ENCODE measurements at regions not wholly inside any gene's neighbourhood (a gene's known extent, or its start where the extent isn't known, plus 50 kb on each side); places are given as distances from the start of the nearest gene placed in this dataset.
"Not testable (repeated sequence)": the region's sequence is repeated elsewhere in the genome, so short reads cannot be mapped to it uniquely, and the experiment has no call there.

DNA sequence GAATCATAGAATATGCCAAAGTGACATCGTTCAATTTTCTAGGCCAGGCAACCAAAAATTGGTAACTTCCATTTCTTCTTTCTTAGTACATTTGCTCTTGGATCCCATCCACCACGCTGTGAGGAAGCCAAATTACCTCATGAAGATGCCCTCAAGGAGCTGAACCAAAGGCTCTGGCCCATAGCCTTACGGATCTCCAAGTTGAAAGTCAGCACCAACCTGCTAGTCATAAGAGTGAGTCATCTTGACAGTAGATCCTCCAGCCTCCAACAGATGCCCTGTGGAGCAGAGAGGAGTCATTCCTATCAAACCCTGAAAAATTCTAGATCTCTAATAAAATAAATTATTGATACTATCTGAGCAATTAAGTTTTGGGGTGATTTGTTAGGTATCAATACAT is 322.5 kb upstream of the COL8A1 start:
- no peak for DNase-seq (ENCODE audit: low spot score)

DNA sequence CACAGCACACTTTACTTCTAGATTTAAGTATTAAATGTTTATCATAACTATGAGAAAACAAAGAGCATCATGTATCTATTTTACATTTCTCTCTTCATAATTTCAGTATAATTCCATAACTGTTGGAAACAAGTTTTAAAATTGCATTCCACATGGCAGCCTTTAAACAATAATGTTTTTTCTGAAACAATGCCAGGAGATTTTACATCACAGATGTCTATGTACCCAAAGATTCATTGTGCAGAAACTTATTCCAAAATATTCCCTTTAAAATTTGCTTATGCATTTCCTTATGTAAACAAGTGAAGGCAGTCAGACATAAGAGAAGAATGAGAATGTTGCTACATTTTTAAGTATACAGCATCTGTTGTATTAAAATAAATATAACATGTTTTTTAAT is 324.9 kb upstream of the COL8A1 start:
- DNase-seq (ENCODE audit: low spot score): no peak

DNA sequence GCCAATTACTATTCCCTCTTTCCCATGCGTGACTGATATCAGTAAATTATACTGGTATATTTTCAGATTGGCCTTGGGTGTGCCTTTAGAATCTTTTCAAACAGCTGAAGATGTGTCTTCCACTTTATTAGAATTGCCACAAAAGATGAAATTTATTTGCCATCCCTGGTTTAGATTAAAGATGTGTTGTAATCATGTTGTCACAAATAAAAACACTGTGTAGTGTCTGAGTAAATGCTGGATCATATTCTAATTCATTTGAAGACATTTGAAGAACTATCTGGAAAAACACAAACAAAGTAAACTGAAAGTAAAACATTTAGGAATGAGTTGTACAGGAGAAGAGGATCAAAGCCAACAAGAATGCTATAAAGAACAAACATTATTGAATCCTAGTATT is 339.7 kb upstream of the COL8A1 start:
- DNase-seq (ENCODE audit: low spot score): no peak

DNA sequence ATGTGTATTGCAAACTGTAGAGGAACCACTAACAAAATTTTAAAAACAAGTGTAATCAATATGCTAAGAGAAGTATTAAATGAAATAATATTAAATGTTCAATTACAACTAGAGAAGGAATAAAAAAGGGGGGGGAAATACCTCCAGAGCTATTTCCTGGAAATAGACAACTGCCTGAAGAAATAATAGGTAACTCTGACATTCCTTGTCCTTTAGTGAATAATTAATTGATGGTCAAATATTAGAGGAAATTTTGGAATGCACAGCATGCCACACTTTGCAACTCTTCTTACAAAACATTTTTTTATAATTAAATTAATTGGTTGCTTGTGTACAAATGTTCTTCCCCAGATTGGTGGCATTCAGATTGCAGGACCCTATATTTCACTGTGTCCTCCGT is 342.6 kb upstream of the COL8A1 start:
- no peak for DNase-seq (ENCODE audit: low spot score)

DNA sequence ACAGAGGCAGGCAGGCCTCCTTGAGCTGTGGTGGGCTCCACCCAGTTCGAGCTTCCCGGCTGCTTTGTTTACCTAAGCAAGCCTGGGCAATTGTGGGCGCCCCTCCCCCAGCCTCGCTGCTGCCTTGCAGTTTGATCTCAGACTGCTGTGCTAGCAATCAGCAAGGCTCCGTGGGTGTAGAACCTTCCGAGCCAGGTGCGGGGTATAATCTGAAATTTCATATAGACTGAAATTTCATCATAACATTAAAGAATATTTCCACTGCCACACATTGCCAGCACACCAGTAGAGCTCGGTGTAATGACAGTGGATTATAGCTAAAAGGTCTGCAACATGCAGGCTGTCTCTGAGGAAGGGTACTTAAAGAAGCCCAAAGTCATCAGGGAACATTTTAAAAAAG is 344.3 kb upstream of the COL8A1 start:
- DNase-seq (ENCODE audit: low spot score): not testable (repeated sequence)

DNA sequence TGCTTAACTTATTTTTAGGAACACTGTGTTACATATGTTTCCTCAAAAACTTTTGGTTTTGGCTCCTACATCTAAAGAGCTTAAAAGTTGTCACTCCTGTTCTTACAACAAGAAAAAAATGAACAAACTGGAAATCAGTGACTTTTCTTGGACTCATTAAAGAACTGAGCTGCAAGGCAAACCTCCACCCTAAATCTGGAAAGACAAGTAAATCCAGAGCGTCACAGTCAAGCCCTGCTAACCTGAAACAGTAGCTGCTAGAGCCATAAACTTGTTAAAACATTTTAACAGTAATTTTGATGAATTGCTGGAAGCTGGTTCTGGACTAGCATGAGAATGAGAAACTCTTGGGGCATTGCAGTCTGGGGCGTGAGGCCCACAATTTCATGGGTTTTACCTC is 350.5 kb upstream of the COL8A1 start:
- DNase-seq (ENCODE audit: low spot score): no peak

DNA sequence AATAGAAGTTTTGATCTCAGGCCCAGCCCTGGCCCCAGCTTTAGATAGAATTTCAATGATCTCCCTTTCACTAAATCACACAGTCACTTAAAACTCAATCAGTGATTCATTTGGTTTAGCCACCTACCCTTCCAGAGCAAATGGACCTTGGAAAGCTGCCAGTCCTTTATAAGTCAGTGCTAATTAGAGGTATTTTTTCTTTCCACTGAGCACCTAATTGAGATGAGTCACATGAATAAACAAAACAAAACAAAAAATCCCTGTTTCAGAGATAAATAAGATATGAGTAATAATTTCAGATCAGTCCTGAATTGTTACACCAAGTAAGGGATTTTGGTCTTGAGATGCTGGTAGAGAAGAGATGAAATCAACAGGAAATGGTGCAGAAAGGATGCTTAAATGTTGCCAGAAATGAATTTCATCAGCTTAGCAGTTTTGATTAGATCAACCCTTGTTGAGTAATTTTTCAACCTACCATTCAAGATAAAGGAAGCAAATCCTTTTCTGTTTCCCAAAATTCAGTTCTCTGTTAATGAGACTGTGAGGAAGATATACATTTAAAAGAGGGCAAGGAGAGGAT is 352.0 kb upstream of the COL8A1 start:
- no peak for DNase-seq (ENCODE audit: low spot score)

DNA sequence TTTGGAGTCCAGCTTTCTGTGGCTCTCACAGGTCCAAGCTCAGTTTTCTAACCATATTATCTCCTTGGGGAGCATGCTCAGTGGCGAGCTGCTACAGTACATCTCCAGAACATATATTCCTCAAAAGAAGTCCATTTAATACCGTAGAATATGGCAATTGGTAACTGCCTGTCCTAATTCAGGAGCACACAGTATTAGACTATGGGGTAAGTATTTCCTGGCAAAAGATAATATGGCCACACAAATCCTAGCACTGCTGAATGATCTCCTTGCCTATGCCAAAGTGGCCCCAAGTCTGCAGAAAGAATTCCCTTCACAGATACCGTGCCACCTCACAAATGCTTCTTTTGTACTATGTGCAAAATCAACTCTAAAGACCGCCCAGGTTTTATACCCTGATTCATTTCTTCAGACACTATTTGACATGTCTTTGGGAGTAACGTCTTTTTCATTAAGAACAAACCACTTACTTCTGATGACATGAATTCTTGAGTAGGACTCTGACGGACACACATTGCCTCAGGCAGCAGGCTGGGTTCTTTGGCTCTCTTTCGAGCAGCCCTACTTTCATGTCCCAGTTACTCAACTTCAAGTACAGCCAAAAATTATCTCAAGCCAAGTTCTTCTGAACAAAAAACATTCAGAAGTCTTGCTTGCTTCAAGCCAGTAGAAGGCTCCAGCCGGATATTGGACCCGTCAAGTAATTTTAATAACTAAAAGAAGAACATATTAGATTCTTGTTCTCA is 368.3 kb upstream of the DCBLD2 start:
- DNase-seq (ENCODE audit: low spot score): no peak

DNA sequence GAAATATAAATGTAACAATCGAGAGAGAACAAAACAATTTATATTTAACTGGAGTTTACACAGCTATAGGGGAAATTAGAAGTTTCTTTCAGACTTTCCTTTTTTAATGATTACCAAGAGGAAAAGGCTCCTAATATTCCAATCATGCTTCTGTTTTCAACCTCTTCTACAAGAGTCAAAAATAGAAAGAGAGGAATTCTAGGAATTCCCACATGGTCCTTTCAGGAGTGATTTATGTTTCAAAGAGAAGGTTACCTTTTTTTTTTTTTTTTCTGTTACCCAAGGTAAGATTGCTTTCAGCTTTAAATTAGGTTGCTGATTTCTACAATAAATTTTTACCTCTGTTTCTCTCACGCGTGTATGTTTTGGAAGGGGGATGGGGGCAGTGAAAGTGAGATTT is 355.3 kb upstream of the DCBLD2 start:
- DNase-seq (ENCODE audit: low spot score): no peak

DNA sequence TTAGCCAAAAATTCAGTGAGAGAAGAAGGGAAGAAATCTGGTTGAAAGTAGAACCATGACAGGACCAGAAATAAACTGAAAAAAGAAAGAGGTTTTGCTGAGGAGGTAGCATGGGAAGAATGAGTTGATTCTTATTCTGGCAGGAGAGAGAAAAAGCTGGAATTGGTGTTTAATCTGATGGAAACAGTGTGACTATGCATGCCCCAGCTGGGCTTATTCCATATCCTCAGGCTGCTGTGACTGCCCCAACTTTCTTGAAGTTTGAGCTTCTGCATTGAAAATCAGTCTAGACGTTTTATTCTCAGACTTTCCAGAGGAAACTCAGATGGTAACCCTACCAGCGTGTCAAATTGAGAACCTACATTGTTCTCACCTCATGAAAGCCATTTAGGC is 352.5 kb upstream of the DCBLD2 start:
- DNase-seq (ENCODE audit: low spot score): no peak

DNA sequence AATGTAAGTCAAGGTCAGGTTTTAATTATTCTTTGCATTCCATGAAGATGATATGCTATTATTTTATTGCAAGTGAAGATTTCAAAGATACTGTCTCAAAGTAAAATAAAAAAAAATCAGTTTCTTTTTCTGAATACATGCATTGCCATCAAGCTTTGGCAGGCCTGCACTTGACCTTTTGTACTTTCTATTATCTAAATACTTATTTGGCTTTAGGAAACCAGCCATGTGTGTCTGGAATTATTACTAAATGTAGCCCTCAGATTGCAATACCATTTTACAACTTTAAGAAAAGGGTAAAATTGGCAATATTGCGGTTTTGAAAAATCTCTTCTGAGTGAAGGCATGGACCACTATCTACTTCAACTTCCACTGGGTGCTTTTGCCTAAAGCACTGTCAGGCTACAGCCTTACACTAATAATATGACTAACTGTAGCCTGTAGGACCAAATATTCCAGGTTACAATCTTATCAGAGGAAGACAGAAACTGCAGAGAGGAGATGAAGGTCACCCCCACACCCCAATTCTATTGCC is 349.4 kb upstream of the DCBLD2 start:
- DNase-seq (ENCODE audit: low spot score): no peak

DNA sequence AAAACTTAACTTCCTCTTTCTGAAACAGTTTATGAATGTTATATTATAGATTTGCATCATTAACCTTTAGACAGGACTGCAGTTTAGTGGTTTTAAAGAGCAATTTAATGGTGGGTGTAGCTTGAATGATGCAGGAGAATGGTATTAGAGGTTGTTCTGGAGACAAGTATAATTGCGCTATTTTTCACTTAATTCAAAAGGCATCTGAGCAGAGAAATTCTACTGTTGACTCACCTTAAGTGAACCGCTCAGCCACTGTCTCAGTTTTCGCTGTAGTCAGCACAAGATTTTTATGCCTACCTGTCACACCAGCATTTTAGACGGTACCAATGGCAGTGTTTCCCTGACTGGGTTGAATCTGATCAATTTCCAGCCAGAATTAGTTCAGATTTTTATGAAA is 348.8 kb upstream of the DCBLD2 start:
- DNase-seq (ENCODE audit: low spot score): no peak

DNA sequence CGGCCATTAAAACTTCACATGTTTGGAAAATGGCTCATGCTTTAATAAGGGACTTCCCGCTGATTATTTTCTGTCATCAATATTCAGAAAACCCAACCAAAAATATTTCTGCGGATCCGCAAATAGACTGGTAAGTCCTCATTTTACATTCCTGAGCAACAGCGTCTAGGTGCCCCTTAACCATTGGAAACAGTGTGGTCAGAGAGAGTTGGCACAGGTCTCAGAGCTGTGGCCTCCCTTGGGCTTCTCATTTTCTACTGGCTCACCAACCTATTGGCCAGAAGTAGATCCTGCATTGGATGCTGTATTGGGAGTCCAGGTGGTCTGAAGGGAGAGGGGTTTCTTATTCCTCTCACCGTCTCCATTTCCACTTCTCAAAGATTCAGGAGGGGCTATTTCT is 348.1 kb upstream of the DCBLD2 start:
- DNase-seq (ENCODE audit: low spot score): no peak

DNA sequence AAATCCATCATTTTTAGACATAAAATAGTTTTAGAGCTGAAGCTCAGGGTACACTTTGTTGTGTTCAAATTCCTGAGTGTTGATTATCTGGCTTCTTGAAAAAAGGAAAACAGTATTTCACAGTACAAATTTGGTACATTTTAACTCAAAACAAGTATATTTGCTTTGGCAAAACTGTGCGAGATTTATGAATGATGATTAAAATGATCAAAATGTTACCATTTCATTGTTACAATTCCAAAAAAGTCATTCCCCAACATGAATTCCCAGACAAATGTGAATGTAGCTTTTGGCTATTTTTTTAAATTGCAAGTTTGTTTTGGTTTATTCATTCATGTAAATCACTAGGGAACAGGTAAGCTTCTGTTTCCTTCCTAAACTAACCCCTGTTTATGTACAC is 347.4 kb upstream of the DCBLD2 start:
- DNase-seq (ENCODE audit: low spot score): no peak

DNA sequence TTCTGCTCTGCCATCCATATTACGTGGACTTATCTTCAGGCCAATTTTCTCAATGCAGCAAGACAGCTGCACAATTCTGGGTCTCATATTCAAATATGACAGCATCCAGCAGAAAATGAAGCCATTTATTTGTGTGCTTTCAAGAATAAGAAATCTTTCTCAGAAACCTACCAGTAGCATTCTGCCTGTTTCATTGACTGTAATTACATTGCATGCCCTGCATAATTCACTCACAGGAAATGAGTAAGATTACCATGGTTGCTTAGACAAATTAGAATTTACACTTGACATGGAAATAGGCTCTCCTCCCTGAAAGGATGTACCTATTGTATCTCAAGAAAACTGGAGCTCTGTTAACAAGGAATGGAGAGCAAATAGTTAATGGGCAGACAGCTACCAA is 346.6 kb upstream of the DCBLD2 start:
- DNase-seq (ENCODE audit: low spot score): no peak

DNA sequence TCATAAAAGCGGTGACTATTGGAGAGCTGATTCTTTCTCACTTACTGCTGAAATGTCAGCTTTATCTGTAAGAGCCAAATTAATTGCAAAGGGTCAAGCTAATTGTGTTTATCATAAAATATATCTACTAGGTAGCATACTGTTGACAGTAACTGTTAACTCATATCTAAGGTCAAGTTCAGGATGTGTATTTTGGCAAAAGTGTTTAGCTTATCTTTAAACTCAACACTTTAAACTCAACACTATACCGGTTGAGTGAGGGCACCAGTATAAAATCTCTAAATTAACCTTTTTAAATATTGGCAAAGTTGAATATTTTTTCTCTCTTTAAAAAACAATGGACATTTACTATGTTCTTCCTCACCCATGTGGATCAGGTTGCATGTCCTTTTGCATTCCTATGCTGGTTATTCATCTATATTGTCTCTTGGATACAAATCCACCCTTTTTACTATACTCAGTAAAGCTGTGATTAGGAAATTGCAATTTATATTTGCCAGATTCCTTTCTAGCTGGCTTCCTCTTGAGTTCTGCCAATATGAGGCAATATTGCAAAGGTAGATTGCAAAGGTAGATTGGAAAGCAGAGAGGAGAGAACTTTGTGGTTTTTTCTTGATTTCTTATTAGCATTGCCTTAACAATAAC is 344.6 kb upstream of the DCBLD2 start:
- no peak for DNase-seq (ENCODE audit: low spot score)

DNA sequence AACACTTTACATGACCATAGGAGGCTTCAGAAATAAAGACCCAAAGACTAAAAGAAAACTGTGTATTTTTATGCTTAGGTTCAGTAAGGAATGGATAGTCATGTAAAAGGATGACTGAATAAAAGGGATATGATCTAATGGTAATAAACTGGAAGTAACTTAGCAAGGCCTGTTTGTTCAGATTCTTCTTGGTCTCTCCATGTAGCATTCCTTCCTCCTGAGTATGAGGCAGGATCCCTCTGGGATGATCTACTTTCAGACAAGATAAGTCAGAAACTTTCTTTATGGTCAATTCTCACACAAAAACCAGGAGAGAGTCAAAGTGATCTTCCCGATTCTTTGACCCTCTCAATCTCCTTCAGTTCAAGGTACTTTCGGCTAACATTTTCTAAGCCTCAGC is 340.8 kb upstream of the DCBLD2 start:
- DNase-seq (ENCODE audit: low spot score): no peak

DNA sequence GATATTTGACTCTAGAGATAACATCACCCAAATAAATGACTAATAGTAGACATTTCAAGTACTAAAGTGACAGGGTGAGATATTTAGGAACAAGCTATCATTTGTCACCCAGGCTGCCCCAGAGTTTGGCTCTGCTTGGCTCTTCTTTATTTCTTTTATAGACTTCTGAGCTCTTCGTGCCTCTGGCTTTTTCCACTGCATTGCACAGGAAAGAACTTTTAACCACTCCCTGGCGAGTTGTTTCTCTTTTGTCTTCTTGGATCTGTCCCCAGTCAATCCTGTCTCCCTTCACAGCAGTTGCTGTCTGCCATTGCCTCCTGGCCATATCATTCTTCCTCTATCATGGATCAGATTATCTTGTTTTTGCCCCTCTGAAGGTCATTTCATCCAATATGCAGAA is 339.2 kb upstream of the DCBLD2 start:
- no peak for DNase-seq (ENCODE audit: low spot score)

DNA sequence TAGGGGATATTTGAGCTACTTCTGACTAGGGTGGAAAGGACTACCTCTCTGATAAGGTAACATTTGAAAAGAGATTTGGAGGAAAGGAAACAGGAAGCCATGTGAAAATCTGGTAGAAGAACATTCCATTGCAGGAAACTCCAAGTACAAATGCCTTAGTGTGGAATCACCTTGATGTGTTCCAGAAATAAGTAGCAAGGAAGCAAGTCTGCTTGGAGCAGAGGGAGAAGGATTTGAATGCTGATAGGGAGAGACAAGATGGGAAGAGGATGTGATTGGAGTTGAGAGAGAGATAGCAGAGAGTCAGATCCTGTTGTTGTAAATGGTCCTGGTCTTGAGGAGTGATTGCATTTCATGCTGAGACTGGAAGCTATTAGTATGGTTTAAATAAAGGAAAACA is 335.1 kb upstream of the DCBLD2 start:
- no peak for DNase-seq (ENCODE audit: low spot score)

DNA sequence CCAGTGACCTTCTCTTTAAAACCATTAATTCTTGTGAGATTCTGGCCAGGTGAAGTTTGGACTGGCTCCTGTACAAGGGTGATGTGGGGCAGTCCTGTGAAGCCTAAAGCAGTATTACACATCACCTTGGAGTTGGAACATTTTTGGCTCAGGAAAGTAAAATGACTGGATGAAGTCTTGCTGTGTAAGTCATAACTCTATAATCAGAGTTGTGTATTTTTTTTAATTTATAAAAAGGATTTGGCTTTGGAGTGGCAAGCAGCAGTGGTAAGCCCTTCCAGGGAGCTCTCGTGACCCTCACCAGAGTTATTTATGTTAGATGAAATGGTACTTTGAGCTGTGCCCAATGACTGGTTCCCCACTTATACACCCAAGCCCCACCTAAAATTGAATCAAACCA is 331.2 kb upstream of the DCBLD2 start:
- DNase-seq (ENCODE audit: low spot score): no peak

DNA sequence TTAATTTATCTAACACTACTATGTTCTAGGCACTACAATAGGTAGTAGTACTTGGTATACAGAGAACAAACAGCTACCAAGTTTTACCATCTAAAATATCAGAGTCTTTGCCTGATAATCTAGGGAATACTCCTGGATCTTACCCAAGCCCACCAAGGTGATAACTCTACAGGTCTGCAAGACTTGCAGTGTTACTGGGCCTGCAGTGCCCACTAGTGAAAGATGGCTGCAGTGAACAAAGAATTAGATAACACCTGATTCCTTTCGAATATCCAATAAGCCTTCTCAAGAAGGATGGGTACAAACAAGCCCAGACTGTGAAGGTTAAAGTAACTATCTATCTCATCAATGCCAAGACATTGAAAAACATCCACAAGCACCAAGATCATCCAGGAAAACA is 317.0 kb upstream of the DCBLD2 start:
- DNase-seq (ENCODE audit: low spot score): no peak

DNA sequence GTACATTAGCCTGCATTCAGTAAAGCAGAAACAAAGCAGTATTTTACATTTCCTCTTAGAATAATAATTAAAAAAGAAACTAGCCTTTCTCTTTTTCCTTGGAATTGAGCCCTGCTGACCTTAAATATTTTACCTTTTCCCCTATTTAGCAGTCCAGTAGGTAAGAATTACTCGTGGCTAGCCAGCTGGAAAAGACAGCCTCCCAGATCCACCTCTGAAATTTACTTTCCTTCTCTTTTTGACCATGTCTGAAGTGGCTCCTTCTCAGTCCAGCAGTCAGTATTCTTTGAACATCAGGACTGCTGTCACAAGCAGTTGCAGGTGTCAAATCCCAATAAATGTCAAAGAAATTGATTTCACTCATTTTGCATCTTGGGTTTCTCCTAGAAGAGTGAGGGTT is 311.5 kb upstream of the DCBLD2 start:
- DNase-seq (ENCODE audit: low spot score): no peak

DNA sequence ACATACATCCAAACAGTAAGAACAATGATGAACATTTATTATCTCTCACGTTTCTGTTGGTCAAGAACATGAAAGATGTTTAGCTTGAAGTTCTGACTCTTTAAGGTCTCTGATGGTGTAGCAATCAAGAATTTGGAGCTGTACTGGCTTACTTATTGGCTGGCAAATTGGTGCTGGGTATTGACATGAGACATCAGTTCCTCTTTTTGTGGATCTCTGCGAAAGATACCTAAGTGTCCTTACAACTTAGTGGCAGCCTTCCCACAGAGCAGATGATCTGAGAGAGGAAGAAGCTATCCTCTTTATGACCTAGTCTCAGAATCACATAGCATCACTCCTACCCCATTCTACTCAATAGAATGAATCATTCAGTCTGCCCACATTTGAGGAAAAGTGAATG is 309.8 kb upstream of the DCBLD2 start:
- DNase-seq (ENCODE audit: low spot score): no peak

DNA sequence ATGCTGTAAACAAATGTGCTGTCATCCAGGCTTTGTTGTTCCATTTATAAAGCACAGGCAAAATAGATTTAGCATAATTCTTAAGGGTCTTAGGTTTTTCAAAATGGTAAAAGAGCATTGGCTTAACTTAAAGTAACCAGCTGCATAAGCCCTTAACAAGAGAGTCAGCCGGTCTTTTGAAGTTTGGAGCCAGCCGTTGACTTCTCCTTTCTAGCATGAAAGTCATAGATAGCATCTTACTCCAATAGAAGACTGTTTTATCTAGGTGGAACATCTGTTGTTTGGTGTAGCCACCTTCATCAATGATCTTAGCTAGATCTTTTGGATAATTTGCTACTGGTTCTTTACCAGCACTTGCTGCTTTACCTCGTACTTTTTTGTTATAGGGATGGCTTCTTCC is 297.5 kb upstream of the DCBLD2 start:
- DNase-seq (ENCODE audit: low spot score): no peak
